HG03196 (cell line): ENCODE measurements at regions not wholly inside any gene's neighbourhood (a gene's known extent, or its start where the extent isn't known, plus 50 kb on each side); places are given as distances from the start of the nearest gene placed in this dataset.
"Not testable (repeated sequence)": the region's sequence is repeated elsewhere in the genome, so short reads cannot be mapped to it uniquely, and the experiment has no call there.

Source experiments
- ATAC-seq: cut with Tn5 transposase; IDR thresholded peaks from one replicate; pipeline ENCODE4 v1.9.1; 2021; ENCODE audit not compliant: unreplicated experiment

DNA sequence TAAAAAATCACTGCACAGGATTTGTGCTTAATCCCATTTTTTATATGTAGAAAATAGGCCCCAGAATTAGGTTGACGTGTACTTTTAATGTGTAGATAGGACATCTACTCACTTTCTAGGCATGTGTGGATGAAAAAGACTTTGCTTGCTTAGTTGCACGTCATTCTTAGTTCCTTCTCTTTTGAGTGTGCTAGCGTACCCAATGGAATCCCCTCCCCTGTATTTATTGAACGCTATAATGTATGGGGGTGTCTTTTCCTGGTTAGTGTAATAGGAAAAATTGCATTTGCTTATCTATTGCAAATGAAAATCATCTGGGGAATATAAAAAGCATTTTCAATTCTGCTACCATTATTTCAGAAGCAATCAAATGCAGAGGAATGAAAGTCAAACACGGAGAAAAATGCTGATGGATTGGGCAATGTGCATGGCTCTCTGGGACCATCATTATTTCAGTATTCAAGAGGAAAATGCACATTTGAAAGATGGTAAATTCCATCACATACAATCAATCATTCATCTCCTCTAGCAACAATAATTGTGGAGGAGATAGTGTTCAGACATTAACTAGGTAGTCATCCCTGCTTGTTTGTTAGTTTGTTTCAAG, 277.0 kb upstream of the B3GALT2 start:
- ATAC-seq: no peak

DNA sequence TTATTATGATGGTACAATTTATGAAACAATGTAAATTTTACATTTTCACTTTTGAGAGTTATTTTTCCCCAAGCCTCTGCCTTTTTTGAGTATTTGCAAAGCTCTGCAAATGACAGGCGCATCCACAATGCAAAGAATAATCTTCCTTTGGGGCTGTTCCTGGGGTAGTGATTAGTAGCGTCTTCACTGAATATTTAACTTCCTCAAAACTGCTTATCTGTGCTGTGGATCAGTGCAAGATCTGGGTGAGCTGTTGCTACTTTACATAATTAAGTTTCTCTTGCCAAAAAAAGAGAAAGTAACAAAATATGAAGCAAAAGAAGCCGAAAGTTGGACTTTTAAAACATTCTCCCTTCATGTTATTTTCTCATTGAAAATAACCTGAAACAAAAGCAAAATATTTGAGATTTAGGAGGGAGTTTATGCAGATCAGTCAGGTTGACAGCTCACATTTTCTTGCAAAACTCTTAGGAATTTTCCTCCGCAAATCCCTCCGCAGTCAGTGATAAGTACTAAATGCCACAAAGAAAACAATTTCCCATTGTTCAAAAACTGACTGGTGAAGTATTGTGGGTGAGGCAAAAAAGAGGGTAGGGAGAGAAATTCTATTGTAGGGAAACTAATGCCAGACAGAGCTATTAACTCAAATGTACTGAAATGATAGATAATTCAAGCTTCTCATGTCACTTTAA, 276.4 kb upstream of the B3GALT2 start:
- no peak for ATAC-seq

DNA sequence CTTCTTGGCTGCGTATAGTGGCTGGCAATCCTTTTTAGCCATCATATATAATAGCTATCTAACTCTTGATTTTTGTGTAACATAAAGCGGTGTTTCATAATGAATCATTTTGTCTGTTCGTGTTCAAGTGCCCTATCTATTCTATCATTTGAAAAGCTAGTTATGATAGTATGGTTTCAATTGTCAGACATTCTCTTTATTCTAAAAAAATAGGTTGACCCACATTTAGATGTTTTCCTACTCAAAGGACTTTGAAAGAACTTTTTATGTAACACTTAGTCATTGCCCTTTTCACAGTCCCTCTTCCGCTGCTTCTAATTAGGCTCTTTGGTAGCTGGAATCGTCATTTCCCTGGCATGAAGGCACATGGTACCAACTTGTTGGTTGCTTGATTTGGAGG, 272.2 kb upstream of the B3GALT2 start:
- ATAC-seq: no peak

DNA sequence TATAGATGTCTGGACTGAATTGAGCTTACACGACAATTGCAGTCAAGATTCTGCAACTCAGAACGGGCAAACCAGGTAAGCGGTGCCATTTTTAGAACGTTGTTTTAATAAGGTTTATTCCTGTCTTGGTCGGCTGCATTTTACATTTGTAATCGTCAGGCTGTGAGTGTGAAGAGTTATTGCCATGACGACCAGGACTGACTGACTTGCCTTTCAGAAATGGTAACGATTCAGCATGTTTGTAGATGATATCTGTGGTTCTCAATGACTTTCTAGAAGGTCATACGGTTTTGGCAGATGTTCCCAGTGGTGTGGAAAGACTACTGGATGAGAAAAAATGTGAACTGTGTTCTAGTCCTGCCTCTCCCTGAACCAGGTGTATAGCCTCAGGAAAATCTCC, 271.3 kb upstream of the B3GALT2 start:
- no peak for ATAC-seq

DNA sequence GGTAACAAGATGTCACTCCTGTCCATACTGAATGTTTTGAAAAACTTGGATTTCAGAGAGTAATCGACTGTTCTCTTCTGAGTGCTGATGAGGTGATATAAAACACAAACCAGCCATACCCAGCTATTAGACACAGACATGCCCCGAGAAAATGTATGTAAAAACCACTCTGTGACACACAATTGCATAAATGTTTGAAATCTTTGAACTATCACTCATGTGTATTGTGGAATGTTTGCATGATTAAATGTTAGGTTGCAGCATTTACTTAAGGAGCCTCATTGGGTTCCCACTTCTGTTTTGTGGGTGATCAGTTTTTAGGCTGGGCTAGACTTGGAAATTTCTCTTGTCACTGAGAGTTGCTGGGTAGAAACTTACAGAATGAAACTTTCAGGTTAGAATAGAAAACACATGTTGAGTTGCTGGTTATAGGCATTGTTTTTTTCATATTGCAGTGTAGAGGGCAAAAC, 270.4 kb upstream of the B3GALT2 start:
- no peak for ATAC-seq

DNA sequence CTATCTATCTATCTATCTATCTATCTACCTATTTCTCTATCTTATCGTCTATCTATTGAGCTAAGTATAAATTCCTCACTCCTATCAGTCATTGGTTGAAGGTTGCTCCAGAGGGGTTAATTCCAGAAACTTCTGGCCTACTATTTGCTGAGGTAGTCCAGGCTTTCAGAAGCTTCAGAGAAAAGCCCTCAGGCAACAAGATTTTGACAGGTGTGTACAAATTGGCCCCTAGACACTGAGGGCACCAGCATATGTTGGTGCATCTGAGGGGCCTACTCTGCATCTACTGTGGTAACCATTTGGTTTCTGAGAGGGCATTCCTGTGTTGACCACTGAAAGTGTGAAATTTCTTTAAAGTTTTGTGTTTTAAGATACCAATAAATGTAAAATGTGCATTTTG, 265.2 kb upstream of the B3GALT2 start:
- no peak for ATAC-seq

DNA sequence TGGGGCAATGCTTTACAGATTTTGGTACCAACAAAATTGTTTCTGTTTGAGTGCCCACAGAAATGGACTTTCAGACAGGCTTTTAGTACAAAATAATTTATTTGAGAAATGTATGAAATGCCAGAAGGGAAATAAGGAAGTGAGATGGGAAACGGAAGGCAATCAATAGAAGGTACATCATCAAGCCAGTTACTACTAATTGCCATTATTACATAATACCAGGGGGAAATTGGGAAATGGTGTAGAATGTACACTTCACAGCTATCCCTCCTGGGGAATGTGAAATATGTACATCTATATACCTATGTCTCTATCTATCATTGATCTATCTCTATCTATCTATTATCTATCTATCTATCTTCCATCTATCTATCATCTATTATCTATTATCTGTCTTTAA, 264.6 kb upstream of the B3GALT2 start:
- ATAC-seq: no peak

DNA sequence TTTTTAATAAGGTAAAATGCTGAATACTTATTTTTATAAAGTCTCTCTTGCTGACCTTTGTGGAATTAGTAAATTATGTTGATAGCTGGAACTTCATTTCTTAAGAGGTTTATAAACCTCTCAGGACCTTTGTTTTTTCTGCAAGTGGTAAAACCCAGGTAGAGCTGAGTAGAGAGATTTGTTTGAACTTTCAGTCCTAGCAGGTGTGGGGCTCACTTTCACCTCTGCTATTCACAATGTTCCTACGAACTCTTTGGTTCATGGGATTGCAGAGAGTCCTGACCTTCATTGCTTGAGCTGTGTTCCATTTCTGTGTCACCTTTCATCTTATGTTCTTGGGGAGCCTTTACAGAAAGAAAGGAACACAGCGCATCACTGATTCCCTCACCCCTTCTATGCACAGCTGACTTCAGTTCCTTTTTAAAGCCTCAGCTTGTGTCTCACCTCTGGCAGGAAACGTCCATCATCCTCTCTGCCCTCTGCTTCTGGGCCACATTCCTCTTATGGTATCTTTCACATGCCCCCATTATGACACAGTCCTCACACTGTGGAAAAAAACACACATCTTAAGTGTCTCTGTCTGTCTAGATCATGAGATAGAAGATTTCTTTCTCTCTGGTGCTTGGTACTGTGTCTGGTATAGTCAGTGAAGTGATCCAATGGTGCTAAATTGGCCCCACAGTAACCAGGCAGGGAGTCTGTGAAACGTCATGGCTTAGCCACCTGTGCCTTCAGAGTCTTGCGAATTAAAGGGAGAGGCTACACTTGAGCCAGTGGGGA, 262.5 kb upstream of the B3GALT2 start:
- ATAC-seq: peak; percentile 95

DNA sequence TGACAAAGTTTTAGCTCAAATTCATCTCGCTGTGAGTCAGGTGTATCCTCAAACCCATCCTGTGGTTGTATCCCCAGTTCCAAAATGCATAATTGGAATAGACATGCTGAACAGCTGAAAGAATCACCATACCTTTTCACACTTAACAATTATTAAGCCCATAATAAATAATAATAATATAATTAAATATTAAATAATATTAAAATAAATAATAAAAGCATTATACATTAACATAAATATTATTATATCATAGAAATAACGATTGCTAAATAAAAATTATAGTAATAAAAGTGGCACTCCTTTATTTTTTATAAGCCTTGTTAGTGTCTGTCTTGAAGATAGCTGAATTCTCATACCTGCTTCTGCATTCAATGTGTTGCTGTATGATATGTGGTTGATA, 257.5 kb upstream of the B3GALT2 start:
- ATAC-seq: no peak

DNA sequence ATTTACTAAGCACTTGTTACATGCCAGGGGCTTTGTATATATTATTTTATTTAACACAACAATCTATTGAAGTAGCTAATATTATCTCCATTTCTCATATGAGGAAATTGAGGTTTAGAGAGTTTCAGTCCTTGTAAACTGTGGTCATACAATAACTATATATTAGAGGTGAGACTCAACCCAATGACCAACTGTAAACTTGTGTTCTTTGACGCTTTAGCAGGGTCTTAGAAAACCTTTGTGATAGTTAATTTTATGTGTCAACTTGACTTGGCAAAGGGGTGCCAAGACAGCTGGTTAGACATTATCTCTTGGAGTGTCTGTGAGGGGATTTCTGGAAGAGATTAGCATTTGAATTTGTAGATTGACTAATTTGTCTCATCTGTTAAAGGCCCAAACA, 252.4 kb upstream of the B3GALT2 start:
- peak; percentile 65 for ATAC-seq

DNA sequence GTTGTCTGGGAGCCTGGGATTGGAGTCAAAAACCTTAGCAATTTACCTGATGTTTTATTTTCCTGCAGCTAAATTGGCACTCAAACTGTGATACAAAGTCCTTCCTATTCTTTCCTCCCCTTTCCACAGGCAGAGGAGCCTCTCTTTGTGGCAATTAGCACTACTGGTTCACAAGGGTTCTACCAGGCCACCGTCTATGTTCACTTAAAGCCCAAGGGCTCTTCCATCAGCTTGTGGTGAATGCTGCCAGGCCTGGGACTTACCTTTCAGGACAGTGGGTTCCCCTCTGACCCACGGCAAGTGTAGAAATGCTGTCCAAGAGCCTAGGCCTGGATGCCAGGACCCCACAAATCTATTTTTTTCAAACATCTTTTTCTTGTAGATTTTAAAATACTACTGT, 251.9 kb upstream of the B3GALT2 start:
- ATAC-seq: no peak

DNA sequence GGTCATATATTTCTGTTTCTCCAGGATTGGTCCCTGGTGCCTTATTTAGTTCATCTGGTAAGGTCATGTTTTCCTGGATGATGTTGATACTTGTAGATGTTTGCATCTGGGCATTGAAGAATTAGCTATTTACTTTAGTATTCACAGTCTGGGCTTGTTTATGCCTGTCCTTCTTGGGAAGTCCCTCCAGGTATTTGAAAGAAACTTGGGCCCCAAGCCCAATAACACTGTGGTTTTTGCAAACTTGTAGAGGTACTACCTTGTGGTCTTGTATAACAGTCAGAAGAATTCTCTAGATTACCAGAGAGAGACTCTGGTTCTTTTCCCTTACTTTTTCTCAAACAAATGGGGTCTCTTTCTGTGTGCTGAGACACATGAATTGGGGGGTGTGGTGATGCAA, 251.4 kb upstream of the B3GALT2 start:
- peak; percentile 82 for ATAC-seq

DNA sequence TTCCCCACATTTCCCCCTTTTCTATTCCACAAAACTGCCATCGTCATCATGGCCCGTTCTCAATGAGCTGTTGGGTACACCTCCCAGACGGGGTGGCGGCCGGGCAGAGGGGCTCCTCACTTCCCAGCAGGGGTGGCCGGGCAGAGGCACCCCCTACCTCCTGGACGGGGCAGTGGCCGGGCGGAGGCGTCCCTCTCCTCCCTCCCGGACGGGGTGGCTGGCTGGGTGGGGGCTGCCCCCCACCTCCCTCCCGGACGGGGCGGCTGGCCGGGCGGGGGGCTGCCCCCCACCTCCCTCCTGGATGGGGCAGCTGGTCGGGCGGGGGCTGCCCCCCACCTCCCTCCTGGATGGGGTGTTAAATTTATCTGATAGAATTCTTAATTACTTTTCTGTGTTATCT, 250.9 kb upstream of the B3GALT2 start:
- ATAC-seq: not testable (repeated sequence)

DNA sequence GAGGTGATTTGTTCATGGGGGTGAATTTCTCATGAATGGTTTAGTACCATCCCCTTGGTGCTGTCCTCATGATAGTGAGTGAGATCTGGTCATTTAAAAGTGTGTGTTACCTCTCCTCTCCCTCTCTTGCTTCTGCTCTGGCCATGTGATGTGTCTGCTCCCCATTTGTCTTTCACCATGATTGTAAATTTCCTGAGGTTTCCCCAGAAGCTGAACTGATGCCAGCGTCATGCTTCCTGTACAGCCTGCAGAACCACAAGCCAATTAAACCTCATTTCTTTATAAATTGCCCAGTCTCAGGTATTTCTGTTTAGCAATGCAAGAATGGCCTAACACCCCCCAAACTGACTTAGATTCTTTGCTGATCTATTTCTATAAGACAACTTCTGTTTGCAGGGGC, 249.4 kb upstream of the B3GALT2 start:
- ATAC-seq: no peak

DNA sequence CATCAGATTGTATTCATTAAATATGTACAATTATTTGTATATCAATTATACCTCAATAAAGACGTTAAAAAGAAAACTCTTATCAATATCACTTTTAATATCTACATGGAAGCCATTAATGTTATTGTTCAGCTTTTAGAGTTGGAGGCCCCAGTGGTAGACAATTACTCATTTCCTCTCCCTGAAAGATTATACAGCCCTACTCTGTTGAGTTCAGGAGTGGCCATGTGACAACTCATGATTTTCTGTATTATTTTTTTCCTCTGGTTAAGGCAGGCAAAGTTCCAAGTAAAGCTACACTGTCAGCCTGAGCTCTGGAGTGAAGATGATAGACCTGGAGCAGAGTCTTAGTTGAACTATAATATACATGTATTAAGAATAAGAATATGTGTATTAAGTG, 247.9 kb upstream of the B3GALT2 start:
- ATAC-seq: no peak

DNA sequence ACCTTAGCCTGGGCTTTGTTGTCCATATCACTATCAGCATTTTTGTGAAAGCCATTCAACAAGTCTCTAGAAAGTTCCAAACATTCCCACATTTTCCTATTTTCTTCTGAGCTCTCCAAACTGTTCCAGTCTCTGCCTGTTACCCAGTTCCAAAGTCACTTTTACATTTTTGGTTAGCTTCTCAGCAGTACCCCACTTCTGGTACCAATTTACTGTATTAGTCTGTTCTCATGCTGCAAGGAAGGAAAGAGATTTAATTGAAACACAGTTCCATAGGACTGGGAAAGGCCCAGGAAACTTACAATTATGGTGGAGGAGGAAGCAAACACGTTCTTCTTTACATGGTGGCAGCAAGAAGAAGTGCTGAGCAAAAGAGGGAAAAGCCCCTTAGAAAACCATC, 247.2 kb upstream of the B3GALT2 start:
- no peak for ATAC-seq

DNA sequence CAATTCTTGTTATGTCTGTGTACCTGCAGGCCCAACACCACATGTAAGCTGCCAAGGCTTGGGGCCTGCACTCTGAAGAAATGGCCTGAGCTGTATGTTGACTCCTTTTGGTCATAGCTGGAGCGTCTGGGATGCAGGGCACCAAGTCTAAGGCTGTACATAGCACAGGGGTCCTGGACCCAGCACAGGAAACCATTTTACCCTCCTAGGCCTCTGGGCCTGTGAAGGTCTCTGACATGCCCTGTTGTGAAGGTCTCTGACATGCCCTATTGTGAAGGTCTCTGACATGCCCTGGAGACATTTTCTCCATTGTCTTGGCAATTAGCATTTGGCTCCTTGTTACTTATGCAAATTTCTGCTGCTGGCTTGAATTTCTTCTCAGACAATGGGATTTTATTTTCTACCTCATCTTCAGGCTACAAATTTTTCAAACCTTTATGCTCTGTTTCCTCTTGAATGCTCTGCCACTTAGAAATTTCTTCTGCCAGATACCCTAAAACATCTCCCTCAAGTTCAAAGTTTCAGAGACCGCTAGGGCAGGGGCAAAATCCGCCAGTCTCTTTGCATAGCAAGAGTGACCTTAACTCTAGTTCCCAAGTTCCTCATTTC, 246.7 kb upstream of the B3GALT2 start:
- ATAC-seq: no peak

DNA sequence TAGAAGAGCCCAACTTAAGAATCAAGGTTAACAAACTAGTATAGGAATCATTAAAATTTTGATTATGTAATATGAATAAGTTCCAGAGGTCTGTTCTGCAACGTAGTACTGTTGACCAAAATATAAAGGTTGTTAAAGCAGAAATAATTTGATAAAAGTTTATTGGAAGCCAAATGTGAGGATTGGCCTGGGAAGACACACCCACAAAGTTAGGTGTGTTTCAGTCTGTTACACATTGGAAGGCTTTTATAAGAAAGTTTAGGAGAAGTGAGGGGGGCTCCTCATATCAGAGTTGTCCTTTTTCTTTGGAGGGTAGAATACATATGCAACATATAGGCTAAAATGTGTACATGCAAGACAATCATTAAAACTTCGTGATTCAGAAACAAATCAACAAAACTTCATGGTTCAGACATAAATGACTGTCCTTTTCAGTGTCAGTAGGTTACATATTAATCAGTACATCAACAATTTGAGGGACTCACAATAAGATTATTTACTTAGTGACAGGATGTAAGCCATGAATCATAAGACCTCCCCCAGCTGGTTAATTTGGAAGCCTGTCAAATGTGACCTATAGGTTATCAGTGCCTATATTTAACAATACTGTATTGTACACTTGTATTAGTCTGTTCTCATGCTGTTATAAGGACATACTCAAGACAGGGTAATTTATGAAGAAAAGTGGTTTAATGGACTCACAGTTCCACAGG, 245.0 kb upstream of the B3GALT2 start:
- no peak for ATAC-seq

DNA sequence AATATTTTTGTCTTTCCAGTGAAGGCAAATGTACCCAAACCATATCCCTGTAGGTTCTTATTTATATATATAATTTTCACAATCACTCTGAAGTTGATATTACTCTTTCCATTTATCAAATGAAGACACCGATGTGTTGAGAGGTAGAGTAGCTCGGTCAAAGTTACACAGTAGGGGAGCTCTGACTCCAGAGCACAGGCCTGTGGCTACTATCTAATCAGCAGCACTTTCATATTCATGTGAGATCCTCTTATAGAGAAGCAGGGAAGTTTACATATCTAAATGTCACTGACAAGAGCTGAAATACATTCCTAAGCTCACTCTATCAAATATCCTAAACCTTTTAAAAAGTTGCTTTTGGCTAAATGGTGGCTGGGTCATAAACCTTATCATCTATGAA, 241.1 kb upstream of the B3GALT2 start:
- ATAC-seq: no peak

DNA sequence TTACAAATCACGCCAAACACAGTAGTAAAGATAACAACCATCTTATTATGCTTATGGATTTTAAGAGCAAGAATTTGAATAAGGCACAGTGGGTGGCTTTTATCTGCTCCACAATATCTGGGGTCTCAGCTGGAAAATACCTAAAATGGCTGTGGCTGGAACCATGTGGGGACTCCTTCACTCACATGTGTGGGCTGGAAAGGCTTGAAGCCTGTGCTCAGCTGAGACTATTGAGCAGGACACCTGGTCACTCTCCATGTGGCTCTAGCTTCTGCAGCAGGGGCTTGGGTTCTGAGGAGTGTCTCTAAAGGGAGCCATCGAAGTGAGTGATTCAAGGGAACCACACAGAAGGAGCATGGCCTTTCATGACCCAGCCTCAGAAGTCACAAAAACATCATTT, 239.6 kb upstream of the B3GALT2 start:
- ATAC-seq: no peak

DNA sequence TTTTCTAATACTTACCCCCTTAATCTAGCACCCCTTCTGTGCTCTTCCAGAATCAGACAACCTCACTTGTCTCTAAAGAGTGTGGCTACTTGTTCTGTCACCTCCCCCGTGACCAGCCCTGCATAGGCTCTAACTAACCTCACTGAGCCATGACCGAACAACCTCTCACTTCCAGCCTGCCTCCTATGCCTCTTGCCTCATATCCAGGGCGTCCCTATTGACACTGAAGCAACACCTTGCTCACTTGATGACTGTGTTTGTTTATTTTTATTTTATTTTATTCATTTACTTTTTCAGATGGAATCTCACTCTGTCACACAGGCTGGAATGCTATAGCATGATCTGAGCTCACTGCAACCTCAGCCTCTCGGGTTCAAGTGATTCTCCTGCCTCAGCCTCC, 235.1 kb upstream of the B3GALT2 start:
- no peak for ATAC-seq
